K562 (cell line): ENCODE measurements at regions not wholly inside any gene's neighbourhood (a gene's known extent, or its start where the extent isn't known, plus 50 kb on each side); places are given as distances from the start of the nearest gene placed in this dataset.

ENCODE experiments used
- MTA3 ChIP-seq: fragments of 450-650 bp; formaldehyde crosslinking; IDR thresholded peaks from 2 replicates; pipeline ENCODE4 v1.6.1; 2017; ENCODE audit warnings: mild to moderate bottlenecking, borderline replicate concordance
- SMC3 ChIP-seq: conservative IDR thresholded peaks from 2 replicates; pipeline ENCODE4 v1.6.1; 2011; ENCODE audit warnings: low read depth, low read length, improper control_type of control experiment; ENCODE audit not compliant: insufficient read depth
- SREBF1 ChIP-seq: fragments of 150-350 bp; IDR thresholded peaks from 2 replicates; pipeline ENCODE4 v1.6.1; 2014; ENCODE audit warnings: antibody characterized with exemption, low read depth, low read length, borderline replicate concordance
- ZFP36 ChIP-seq: fragments of 150-350 bp; IDR thresholded peaks from 2 replicates; pipeline ENCODE4 v1.6.1; 2018; ENCODE audit warnings: low read length, low read depth; ENCODE audit not compliant: partially characterized antibody
- ZNF766 ChIP-seq: fragments of 200-800 bp; sonication (Bioruptor generic); conservative IDR thresholded peaks from 2 replicates; pipeline ENCODE4 v1.6.1; 2016; ENCODE audit warnings: missing genetic modification characterization, missing compliant biosample characterization
- TF ChIP-seq, protein P1 (sequence below): fragments of 150-350 bp; IDR thresholded peaks from 2 replicates; pipeline ENCODE4 v1.6.1; 2014; ENCODE audit warnings: low read depth, mild to moderate bottlenecking, low read length, borderline replicate concordance
- TF ChIP-seq, protein P2 (sequence below): sonication (generic); formaldehyde crosslinking; IDR thresholded peaks from 2 replicates; pipeline ENCODE4 v1.9.0; 2022; ENCODE audit warnings: mild to moderate bottlenecking, missing genetic modification reagents
- TF ChIP-seq, protein P3 (sequence below), 2 experiments: IDR thresholded peaks in 1 of 2; conservative IDR thresholded peaks in 1 of 2; 2 replicates each; pipeline ENCODE4 v1.6.1; 2016; ENCODE audit warnings: low read depth in 2 of 2, mild to moderate bottlenecking in 1 of 2, missing compliant biosample characterization in 1 of 2, missing genetic modification characterization in 1 of 2, moderate library complexity in 1 of 2
- TF ChIP-seq, protein P4 (sequence below), 3 experiments: IDR thresholded peaks in 2 of 3; conservative IDR thresholded peaks in 1 of 3; 2 replicates each; pipeline ENCODE4 v1.5.1; 2011 to 2012; ENCODE audit warnings: low read length in 3 of 3, mild to moderate bottlenecking in 3 of 3, control low read depth in 2 of 3, improper control_type of control experiment in 1 of 3, inconsistent platforms in 1 of 3, low read depth in 1 of 3, mixed read lengths in 1 of 3, moderate library complexity in 1 of 3; ENCODE audit not compliant: insufficient read depth in 2 of 3

DNA sequence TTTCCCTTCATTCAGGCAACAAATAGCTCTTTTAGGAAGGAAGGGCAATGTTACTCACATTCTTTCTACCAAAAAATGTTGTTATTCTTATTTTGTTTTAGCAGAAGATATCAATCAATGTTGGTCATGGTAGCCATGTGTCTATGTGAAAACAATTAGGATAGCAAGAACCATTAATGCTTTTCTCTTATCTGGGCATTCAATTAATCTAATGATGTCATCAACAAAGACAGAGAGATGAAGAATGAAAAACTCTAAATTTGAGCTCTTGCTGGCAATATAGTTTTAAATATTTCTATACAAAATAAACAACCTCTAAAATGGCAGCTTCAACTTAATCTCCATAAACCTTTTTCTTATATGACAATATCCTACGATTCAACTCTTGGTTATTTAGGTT lies 353.7 kb upstream of the ANKRD30A start:
- TF ChIP-seq SREBF1 (no peak), ZNF766 (CRISPR knock-in tag) (no peak), SMC3 (no peak), MTA3 (no peak), ZFP36 (no peak)
- TF ChIP-seq, protein P1, sequence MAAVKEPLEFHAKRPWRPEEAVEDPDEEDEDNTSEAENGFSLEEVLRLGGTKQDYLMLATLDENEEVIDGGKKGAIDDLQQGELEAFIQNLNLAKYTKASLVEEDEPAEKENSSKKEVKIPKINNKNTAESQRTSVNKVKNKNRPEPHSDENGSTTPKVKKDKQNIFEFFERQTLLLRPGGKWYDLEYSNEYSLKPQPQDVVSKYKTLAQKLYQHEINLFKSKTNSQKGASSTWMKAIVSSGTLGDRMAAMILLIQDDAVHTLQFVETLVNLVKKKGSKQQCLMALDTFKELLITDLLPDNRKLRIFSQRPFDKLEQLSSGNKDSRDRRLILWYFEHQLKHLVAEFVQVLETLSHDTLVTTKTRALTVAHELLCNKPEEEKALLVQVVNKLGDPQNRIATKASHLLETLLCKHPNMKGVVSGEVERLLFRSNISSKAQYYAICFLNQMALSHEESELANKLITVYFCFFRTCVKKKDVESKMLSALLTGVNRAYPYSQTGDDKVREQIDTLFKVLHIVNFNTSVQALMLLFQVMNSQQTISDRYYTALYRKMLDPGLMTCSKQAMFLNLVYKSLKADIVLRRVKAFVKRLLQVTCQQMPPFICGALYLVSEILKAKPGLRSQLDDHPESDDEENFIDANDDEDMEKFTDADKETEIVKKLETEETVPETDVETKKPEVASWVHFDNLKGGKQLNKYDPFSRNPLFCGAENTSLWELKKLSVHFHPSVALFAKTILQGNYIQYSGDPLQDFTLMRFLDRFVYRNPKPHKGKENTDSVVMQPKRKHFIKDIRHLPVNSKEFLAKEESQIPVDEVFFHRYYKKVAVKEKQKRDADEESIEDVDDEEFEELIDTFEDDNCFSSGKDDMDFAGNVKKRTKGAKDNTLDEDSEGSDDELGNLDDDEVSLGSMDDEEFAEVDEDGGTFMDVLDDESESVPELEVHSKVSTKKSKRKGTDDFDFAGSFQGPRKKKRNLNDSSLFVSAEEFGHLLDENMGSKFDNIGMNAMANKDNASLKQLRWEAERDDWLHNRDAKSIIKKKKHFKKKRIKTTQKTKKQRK, result no peak
- TF ChIP-seq, protein P2, sequence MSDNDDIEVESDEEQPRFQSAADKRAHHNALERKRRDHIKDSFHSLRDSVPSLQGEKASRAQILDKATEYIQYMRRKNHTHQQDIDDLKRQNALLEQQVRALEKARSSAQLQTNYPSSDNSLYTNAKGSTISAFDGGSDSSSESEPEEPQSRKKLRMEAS (CRISPR knock-in tag), result no peak
- TF ChIP-seq, protein P3, sequence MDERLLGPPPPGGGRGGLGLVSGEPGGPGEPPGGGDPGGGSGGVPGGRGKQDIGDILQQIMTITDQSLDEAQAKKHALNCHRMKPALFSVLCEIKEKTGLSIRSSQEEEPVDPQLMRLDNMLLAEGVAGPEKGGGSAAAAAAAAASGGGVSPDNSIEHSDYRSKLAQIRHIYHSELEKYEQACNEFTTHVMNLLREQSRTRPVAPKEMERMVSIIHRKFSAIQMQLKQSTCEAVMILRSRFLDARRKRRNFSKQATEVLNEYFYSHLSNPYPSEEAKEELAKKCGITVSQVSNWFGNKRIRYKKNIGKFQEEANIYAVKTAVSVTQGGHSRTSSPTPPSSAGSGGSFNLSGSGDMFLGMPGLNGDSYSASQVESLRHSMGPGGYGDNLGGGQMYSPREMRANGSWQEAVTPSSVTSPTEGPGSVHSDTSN (CRISPR knock-in tag; IDR thresholded peaks at IDR 0.05; ENCODE audit: low read depth), result no peak
- TF ChIP-seq, protein P3 (tag; conservative IDR thresholded peaks at IDR 0.05; ENCODE audit: low read depth), result no peak
- TF ChIP-seq, protein P4, sequence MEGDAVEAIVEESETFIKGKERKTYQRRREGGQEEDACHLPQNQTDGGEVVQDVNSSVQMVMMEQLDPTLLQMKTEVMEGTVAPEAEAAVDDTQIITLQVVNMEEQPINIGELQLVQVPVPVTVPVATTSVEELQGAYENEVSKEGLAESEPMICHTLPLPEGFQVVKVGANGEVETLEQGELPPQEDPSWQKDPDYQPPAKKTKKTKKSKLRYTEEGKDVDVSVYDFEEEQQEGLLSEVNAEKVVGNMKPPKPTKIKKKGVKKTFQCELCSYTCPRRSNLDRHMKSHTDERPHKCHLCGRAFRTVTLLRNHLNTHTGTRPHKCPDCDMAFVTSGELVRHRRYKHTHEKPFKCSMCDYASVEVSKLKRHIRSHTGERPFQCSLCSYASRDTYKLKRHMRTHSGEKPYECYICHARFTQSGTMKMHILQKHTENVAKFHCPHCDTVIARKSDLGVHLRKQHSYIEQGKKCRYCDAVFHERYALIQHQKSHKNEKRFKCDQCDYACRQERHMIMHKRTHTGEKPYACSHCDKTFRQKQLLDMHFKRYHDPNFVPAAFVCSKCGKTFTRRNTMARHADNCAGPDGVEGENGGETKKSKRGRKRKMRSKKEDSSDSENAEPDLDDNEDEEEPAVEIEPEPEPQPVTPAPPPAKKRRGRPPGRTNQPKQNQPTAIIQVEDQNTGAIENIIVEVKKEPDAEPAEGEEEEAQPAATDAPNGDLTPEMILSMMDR (IDR thresholded peaks at IDR 0.05 in 2 of 3, conservative IDR thresholded peaks at IDR 0.05 in 1 of 3; ENCODE audit: insufficient read depth in 2 of 3, low read depth in 1 of 3, low read length in 3 of 3), result no peak
